ENCODE measurements at regions not wholly inside any gene's neighbourhood (a gene's known extent, or its start where the extent isn't known, plus 50 kb on each side); places are given as distances from the start of the nearest gene placed in this dataset.

GRCh38 chr14:39716987-39717570 lies 284.8 kb upstream of the FBXO33 start:
- no peaks in the 10 kb centered on the region for H3K27me3 ChIP-seq (ENCODE audit: control insufficient read depth, insufficient read depth, low read length)
- H3K36me3 ChIP-seq (ENCODE audit: control insufficient read depth, insufficient read depth, low read length) = no peaks in the 10 kb centered on the region
- no peak for DNase-seq (ENCODE audit: low read depth)
- CTCF ChIA-PET = no interaction called here
- TF ChIP-seq, protein P1, sequence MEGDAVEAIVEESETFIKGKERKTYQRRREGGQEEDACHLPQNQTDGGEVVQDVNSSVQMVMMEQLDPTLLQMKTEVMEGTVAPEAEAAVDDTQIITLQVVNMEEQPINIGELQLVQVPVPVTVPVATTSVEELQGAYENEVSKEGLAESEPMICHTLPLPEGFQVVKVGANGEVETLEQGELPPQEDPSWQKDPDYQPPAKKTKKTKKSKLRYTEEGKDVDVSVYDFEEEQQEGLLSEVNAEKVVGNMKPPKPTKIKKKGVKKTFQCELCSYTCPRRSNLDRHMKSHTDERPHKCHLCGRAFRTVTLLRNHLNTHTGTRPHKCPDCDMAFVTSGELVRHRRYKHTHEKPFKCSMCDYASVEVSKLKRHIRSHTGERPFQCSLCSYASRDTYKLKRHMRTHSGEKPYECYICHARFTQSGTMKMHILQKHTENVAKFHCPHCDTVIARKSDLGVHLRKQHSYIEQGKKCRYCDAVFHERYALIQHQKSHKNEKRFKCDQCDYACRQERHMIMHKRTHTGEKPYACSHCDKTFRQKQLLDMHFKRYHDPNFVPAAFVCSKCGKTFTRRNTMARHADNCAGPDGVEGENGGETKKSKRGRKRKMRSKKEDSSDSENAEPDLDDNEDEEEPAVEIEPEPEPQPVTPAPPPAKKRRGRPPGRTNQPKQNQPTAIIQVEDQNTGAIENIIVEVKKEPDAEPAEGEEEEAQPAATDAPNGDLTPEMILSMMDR (IDR thresholded peaks at IDR 0.05; ENCODE audit: insufficient read depth, low read depth, low read length) = no peak
- POLR2A ChIA-PET = no interaction called here
- no peak overlapping the region for H3K4me3 ChIP-seq (ENCODE audit: low read depth, low read length)

GRCh38 chr14:39712293-39712999 lies 280.2 kb upstream of the FBXO33 start:
- TF ChIP-seq, protein P1 (IDR thresholded peaks at IDR 0.05; ENCODE audit: insufficient read depth, low read depth, low read length) = no peak
- CTCF ChIA-PET = no interaction called here
- DNase-seq (ENCODE audit: low read depth) = no peak
- Histone ChIP-seq H3K36me3 (ENCODE audit: control insufficient read depth, insufficient read depth, low read length) (no peaks in the 10 kb centered on the region), H3K27me3 (ENCODE audit: control insufficient read depth, insufficient read depth, low read length) (no peaks in the 10 kb centered on the region), H3K4me3 (ENCODE audit: low read depth, low read length) (no peak overlapping the region)
- POLR2A ChIA-PET = no interaction called here

GRCh38 chr14:39704594-39704993 lies 272.4 kb upstream of the FBXO33 start:
- DNase-seq (ENCODE audit: low read depth) = no peak
- ChIA-PET CTCF (no interaction called here), POLR2A (no interaction called here)
- no peaks in the 10 kb centered on the region for H3K36me3 ChIP-seq (ENCODE audit: control insufficient read depth, insufficient read depth, low read length)
- no peak overlapping the region for H3K4me3 ChIP-seq (ENCODE audit: low read depth, low read length)
- no peaks in the 10 kb centered on the region for H3K27me3 ChIP-seq (ENCODE audit: control insufficient read depth, insufficient read depth, low read length)
- TF ChIP-seq, protein P1 (IDR thresholded peaks at IDR 0.05; ENCODE audit: insufficient read depth, low read depth, low read length) = no peak

GRCh38 chr14:39694341-39694740 lies 262.1 kb upstream of the FBXO33 start:
- TF ChIP-seq, protein P1 (IDR thresholded peaks at IDR 0.05; ENCODE audit: insufficient read depth, low read depth, low read length) = no peak
- Histone ChIP-seq H3K4me3 (ENCODE audit: low read depth, low read length) (no peak overlapping the region), H3K36me3 (ENCODE audit: control insufficient read depth, insufficient read depth, low read length) (no peaks in the 10 kb centered on the region), H3K27me3 (ENCODE audit: control insufficient read depth, insufficient read depth, low read length) (no peaks in the 10 kb centered on the region)
- DNase-seq (ENCODE audit: low read depth) = no peak
- CTCF ChIA-PET = no interaction called here
- POLR2A ChIA-PET = no interaction called here

DNA sequence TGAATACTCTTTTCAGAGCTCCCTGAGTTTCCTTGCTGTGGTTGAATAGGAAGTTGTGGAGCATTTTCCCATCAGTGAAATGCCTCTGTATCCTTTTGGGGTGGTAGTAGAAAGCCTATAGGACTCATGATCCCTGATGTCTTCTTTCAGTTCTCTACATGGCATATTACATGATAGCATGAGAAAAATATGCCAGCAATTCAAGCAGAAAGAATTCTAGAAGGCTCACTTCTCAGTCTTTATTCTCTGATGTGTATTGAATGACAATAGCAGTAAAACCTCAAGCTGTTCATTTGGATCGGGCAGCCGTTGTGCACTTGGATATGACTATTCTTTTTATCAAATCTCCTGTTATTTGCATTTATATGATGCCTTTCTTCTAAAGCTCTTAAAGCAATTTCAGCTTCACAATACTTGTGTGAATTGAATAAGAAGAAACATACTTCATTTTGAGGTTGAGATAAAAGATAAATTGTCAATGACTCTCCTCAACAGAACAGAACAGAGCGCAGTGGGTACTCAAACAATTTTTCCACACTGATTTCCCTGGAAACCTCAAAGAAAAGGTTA lies 251.5 kb upstream of the FBXO33 start:
- no peak for DNase-seq (ENCODE audit: low read depth)

More for the DNA sequence above, 251.5 kb upstream of the FBXO33 start:
- ChIA-PET CTCF (no interaction called here), POLR2A (no interaction called here)
- TF ChIP-seq, protein P1 (IDR thresholded peaks at IDR 0.05; ENCODE audit: insufficient read depth, low read depth, low read length) = no peak
- no peak overlapping the region for H3K4me3 ChIP-seq (ENCODE audit: low read depth, low read length)
- no peaks in the 10 kb centered on the region for H3K27me3 ChIP-seq (ENCODE audit: control insufficient read depth, insufficient read depth, low read length)
- H3K36me3 ChIP-seq (ENCODE audit: control insufficient read depth, insufficient read depth, low read length) = no peaks in the 10 kb centered on the region
